ENCODE measurements at regions not wholly inside any gene's neighbourhood (a gene's known extent, or its start where the extent isn't known, plus 50 kb on each side); places are given as distances from the start of the nearest gene placed in this dataset.

DNA sequence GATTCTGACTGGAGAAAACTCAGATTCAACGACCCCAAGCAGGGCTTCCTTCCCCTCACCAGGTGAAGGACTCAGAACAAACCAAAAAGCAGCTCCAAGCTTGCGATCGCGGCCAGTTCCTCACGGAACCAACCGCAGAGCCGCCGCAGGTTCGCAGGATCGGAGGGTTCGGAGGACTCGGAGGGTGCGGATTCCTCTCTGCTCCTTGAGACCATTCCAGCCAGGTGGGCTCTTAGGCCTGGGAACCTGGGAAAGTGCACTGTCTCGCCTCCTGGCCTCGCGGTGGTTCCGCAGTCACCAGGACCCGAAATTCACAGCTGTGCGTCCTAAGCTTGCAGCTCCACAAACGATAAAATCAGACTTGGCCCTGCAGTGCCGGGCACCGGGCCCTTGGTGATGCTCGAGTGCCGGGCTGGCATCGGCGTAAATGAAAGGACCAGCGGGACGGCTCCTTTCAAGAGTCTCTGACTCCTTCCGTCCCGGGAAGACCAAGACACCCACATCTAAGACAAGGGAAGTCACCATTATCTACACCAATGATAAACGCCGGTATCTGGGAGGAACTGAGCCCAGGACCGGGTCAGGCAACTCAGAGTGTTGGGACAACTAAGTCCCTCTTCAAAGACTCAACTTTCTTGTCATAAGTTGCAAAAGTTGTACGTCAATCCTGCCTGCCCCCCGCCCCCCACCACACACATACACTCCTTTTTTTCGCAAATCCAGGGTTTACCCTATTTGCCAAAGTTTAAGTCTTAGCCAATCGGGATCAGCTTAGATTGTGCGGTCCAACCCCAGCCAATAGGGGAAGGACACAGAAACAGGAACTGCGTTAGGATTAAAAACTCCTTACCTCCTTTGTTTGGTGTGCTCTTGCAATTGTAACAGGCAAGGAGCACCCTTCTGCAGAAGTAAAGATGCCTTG lies 69.8 kb upstream of the PRSS16 start (continued):
- TF ChIP-seq, protein P1, sequence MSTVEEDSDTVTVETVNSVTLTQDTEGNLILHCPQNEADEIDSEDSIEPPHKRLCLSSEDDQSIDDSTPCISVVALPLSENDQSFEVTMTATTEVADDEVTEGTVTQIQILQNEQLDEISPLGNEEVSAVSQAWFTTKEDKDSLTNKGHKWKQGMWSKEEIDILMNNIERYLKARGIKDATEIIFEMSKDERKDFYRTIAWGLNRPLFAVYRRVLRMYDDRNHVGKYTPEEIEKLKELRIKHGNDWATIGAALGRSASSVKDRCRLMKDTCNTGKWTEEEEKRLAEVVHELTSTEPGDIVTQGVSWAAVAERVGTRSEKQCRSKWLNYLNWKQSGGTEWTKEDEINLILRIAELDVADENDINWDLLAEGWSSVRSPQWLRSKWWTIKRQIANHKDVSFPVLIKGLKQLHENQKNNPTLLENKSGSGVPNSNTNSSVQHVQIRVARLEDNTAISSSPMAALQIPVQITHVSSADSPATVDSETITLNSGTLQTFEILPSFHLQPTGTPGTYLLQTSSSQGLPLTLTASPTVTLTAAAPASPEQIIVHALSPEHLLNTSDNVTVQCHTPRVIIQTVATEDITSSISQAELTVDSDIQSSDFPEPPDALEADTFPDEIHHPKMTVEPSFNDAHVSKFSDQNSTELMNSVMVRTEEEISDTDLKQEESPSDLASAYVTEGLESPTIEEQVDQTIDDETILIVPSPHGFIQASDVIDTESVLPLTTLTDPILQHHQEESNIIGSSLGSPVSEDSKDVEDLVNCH (CRISPR knock-in tag; IDR thresholded peaks at IDR 0.05), result no peak
- no peak for TF ChIP-seq JARID2 (CRISPR knock-in tag; IDR thresholded peaks at IDR 0.05; ENCODE audit: insufficient replicate concordance)
- no peak for TF ChIP-seq TRIM24 (CRISPR knock-in tag; IDR thresholded peaks at IDR 0.05)
- no peak for TF ChIP-seq SRF (IDR thresholded peaks at IDR 0.05; ENCODE audit: low read depth, low read length)
- TF ChIP-seq MED8 (CRISPR knock-in tag; IDR thresholded peaks at IDR 0.05; ENCODE audit: insufficient replicate concordance), result no peak
- no peak for TF ChIP-seq CREM (IDR thresholded peaks at IDR 0.05)
- no peak for TF ChIP-seq CREM (CRISPR knock-in tag; IDR thresholded peaks at IDR 0.05)
- TF ChIP-seq KLF12 (CRISPR knock-in tag; IDR thresholded peaks at IDR 0.05; ENCODE audit: borderline replicate concordance), result no peak
- TF ChIP-seq, protein P2, sequence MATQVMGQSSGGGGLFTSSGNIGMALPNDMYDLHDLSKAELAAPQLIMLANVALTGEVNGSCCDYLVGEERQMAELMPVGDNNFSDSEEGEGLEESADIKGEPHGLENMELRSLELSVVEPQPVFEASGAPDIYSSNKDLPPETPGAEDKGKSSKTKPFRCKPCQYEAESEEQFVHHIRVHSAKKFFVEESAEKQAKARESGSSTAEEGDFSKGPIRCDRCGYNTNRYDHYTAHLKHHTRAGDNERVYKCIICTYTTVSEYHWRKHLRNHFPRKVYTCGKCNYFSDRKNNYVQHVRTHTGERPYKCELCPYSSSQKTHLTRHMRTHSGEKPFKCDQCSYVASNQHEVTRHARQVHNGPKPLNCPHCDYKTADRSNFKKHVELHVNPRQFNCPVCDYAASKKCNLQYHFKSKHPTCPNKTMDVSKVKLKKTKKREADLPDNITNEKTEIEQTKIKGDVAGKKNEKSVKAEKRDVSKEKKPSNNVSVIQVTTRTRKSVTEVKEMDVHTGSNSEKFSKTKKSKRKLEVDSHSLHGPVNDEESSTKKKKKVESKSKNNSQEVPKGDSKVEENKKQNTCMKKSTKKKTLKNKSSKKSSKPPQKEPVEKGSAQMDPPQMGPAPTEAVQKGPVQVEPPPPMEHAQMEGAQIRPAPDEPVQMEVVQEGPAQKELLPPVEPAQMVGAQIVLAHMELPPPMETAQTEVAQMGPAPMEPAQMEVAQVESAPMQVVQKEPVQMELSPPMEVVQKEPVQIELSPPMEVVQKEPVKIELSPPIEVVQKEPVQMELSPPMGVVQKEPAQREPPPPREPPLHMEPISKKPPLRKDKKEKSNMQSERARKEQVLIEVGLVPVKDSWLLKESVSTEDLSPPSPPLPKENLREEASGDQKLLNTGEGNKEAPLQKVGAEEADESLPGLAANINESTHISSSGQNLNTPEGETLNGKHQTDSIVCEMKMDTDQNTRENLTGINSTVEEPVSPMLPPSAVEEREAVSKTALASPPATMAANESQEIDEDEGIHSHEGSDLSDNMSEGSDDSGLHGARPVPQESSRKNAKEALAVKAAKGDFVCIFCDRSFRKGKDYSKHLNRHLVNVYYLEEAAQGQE (IDR thresholded peaks at IDR 0.05; ENCODE audit: borderline replicate concordance in 1 of 2, low read depth in 1 of 2, low read length in 2 of 2), result no peak
- TF ChIP-seq FOXA1 (IDR thresholded peaks at IDR 0.05), result no peak
- TF ChIP-seq FOXA1 (CRISPR knock-in tag; IDR thresholded peaks at IDR 0.05), result no peak
- no peak; the same call in 1 of the 2 replicates for TF ChIP-seq IRF2 (CRISPR knock-in tag; IDR thresholded peaks at IDR 0.05)
- no peak for TF ChIP-seq STAT5B (CRISPR knock-in tag; IDR thresholded peaks at IDR 0.05)
- TF ChIP-seq THAP11 (CRISPR knock-in tag; IDR thresholded peaks at IDR 0.05), result peak; percentile 27; the same call in 1 of the 2 replicates
- TF ChIP-seq MAFK (conservative IDR thresholded peaks at IDR 0.05 in 1 of 2, IDR thresholded peaks at IDR 0.05 in 1 of 2; ENCODE audit: low read length in 2 of 2), result no peak
- TF ChIP-seq AKAP8 (CRISPR knock-in tag; IDR thresholded peaks at IDR 0.05), result no peak
- TF ChIP-seq, protein P3, sequence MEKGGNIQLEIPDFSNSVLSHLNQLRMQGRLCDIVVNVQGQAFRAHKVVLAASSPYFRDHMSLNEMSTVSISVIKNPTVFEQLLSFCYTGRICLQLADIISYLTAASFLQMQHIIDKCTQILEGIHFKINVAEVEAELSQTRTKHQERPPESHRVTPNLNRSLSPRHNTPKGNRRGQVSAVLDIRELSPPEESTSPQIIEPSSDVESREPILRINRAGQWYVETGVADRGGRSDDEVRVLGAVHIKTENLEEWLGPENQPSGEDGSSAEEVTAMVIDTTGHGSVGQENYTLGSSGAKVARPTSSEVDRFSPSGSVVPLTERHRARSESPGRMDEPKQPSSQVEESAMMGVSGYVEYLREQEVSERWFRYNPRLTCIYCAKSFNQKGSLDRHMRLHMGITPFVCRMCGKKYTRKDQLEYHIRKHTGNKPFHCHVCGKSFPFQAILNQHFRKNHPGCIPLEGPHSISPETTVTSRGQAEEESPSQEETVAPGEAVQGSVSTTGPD (CRISPR knock-in tag; IDR thresholded peaks at IDR 0.05), result no peak
- TF ChIP-seq MAZ (IDR thresholded peaks at IDR 0.05; ENCODE audit: borderline replicate concordance, low read depth, low read length), result no peak
- TF ChIP-seq MAZ (CRISPR knock-in tag; IDR thresholded peaks at IDR 0.05; ENCODE audit: low read depth), result no peak
- TF ChIP-seq FOSL2 (CRISPR knock-in tag; IDR thresholded peaks at IDR 0.05), result no peak
- no peak for TF ChIP-seq NR1H2 (CRISPR knock-in tag; IDR thresholded peaks at IDR 0.05; ENCODE audit: borderline replicate concordance, low read depth)
- TF ChIP-seq CENPX (CRISPR knock-in tag; IDR thresholded peaks at IDR 0.05), result no peak
- TF ChIP-seq ZNF629 (CRISPR knock-in tag; conservative IDR thresholded peaks at IDR 0.05), result no peak
- no peak for TF ChIP-seq ZNF383 (CRISPR knock-in tag; IDR thresholded peaks at IDR 0.05; ENCODE audit: borderline replicate concordance)

Measured in HepG2 (cell line).